GM12875 (cell line): ENCODE measurements at regions not wholly inside any gene's neighbourhood (a gene's known extent, or its start where the extent isn't known, plus 50 kb on each side); places are given as distances from the start of the nearest gene placed in this dataset.
"Not testable (repeated sequence)": the region's sequence is repeated elsewhere in the genome, so short reads cannot be mapped to it uniquely, and the experiment has no call there.

ENCODE experiments used
- H3K4me3 ChIP-seq: one replicate; pipeline ENCODE4 v1.5.1; 2011; ENCODE audit warnings: low read depth, low read length, control low read depth
- CTCF ChIP-seq: IDR thresholded peaks from 2 replicates; pipeline ENCODE4 v1.5.1; 2011; ENCODE audit warnings: low read depth, mild to moderate bottlenecking, control low read depth, inconsistent platforms, low read length, moderate library complexity, borderline replicate concordance; ENCODE audit not compliant: insufficient read depth

- TF ChIP-seq CTCF = no peak
- no peak overlapping the region for H3K4me3 ChIP-seq
These were observed 179.0 kb downstream of the YTHDC2 start for GRCh38 chr5:113692466-113692865.

- H3K4me3 ChIP-seq = no peak overlapping the region
These were observed 179.5 kb downstream of the YTHDC2 start for GRCh38 chr5:113692891-113693457.

GRCh38 chr5:113693701-113694100 is 180.2 kb downstream of the YTHDC2 start:
- H3K4me3 ChIP-seq = no peak overlapping the region
- no peak for TF ChIP-seq CTCF

More at GRCh38 chr5:113692891-113693457, 179.5 kb downstream of the YTHDC2 start:
- no peak for TF ChIP-seq CTCF

GRCh38 chr5:113694576-113694975 is 181.1 kb downstream of the YTHDC2 start:
- TF ChIP-seq CTCF = no peak
- no peak overlapping the region for H3K4me3 ChIP-seq

DNA sequence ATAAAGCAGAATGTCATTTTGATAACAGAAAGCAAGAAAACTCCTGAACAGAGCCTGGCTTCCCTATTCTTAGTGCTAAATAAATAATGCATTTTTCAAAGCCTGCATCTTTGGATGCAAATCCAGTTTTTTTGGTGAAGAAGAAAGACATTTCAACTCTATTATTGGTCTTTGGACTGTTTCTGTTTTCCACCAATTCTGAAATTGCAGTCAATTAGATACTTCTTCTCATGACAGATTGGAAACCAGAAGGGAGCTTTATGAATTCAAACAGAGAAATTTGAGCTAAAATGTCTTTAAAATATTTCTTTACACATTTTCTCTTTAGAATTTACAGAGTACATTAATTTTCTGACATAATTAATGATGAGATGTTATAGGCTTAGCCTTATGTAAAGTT is 189.8 kb downstream of the YTHDC2 start:
- no peak overlapping the region for H3K4me3 ChIP-seq
- TF ChIP-seq CTCF = no peak

- TF ChIP-seq CTCF = no peak
- no peak overlapping the region for H3K4me3 ChIP-seq
These were observed 192.2 kb downstream of the YTHDC2 start for GRCh38 chr5:113705657-113706056.

DNA sequence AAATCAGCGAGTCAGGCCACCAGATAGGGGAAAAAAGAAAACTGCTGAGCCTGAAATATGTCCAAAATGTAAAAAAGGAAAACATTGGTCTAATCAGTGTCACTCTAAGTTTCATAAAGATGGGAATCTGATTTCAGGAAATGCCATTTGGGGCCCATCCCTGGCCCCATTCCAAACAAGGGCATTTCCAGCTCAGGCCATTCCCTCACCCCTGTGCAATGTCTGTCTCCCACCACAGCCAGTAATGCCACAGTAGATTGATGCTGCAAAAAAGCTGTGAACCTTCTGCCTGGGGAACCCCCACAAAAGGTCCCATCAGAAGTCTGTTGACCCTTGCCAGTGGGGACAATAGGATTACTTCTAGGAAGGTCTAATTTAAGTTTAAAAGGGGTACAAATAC is 199.6 kb downstream of the YTHDC2 start:
- no peak for TF ChIP-seq CTCF
- no peak overlapping the region for H3K4me3 ChIP-seq

- H3K4me3 ChIP-seq = not testable (repeated sequence)
These were observed 202.4 kb downstream of the YTHDC2 start for GRCh38 chr5:113715921-113716320.
